ENCODE measurements at regions not wholly inside any gene's neighbourhood (a gene's known extent, or its start where the extent isn't known, plus 50 kb on each side); places are given as distances from the start of the nearest gene placed in this dataset.

GRCh38 chr4:185890196-185890595 is 78.2 kb upstream of the SORBS2 start:
- Histone ChIP-seq H2AFZ (ENCODE audit: low read depth, low read length) (no peak overlapping the region), H3K9me3 (ENCODE audit: insufficient read depth, low read length) (no peaks in the 10 kb centered on the region), H4K20me1 (ENCODE audit: insufficient read depth, low read length) (no peaks in the 10 kb centered on the region), H3K9ac (ENCODE audit: low read length) (no peak overlapping the region), H3K27me3 (ENCODE audit: low read depth, low read length) (no peaks in the 10 kb centered on the region), H3K79me2 (ENCODE audit: low read length) (no peaks in the 10 kb centered on the region), H3K4me2 (ENCODE audit: low read length) (no peak overlapping the region), H3K4me1 (ENCODE audit: low read length) (no peaks in the 10 kb centered on the region), H3K27ac (ENCODE audit: low read length) (no peak overlapping the region), H3K4me3 (ENCODE audit: low read length) (no peak overlapping the region), H3K36me3 (replicated peaks; ENCODE audit: low read depth, low read length) (no peaks in the 10 kb centered on the region)
- TF ChIP-seq EZH2phosphoT487 (IDR thresholded peaks at IDR 0.05; ENCODE audit: low read depth), result no peak
- TF ChIP-seq, protein P1, sequence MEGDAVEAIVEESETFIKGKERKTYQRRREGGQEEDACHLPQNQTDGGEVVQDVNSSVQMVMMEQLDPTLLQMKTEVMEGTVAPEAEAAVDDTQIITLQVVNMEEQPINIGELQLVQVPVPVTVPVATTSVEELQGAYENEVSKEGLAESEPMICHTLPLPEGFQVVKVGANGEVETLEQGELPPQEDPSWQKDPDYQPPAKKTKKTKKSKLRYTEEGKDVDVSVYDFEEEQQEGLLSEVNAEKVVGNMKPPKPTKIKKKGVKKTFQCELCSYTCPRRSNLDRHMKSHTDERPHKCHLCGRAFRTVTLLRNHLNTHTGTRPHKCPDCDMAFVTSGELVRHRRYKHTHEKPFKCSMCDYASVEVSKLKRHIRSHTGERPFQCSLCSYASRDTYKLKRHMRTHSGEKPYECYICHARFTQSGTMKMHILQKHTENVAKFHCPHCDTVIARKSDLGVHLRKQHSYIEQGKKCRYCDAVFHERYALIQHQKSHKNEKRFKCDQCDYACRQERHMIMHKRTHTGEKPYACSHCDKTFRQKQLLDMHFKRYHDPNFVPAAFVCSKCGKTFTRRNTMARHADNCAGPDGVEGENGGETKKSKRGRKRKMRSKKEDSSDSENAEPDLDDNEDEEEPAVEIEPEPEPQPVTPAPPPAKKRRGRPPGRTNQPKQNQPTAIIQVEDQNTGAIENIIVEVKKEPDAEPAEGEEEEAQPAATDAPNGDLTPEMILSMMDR (IDR thresholded peaks at IDR 0.05; ENCODE audit: low read depth, low read length), result no peak

DNA sequence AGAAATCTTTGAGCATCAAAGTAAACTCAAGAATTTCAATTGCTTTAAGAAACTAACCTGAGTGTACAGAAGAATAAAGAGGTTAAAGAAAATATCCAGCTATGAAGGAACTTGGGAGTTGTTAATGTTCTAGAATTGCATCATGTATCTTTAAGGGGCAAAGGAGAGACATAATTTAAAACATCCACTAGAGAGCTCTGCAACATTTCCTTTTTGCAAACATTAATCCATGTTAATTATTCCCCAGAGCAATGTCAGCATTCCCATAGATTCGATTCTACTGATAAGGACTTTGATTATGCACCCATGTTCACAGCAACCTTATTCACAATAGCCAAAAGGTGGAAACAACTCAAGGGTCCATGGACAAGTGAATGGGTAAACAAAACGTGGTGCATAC is 80.2 kb upstream of the SORBS2 start:
- Histone ChIP-seq H3K27me3 (ENCODE audit: low read depth, low read length) (no peaks in the 10 kb centered on the region), H3K27ac (ENCODE audit: low read length) (no peak overlapping the region), H4K20me1 (ENCODE audit: insufficient read depth, low read length) (no peaks in the 10 kb centered on the region), H3K79me2 (ENCODE audit: low read length) (no peaks in the 10 kb centered on the region), H3K9ac (ENCODE audit: low read length) (no peak overlapping the region), H3K4me1 (ENCODE audit: low read length) (no peaks in the 10 kb centered on the region), H2AFZ (ENCODE audit: low read depth, low read length) (no peak overlapping the region), H3K36me3 (replicated peaks; ENCODE audit: low read depth, low read length) (no peaks in the 10 kb centered on the region), H3K4me3 (ENCODE audit: low read length) (no peak overlapping the region), H3K9me3 (ENCODE audit: insufficient read depth, low read length) (no peaks in the 10 kb centered on the region), H3K4me2 (ENCODE audit: low read length) (no peak overlapping the region)
- TF ChIP-seq, protein P1 (IDR thresholded peaks at IDR 0.05; ENCODE audit: low read depth, low read length), result no peak
- TF ChIP-seq EZH2phosphoT487 (IDR thresholded peaks at IDR 0.05; ENCODE audit: low read depth), result no peak

GRCh38 chr4:185893500-185893899 is 81.5 kb upstream of the SORBS2 start:
- Histone ChIP-seq H3K36me3 (replicated peaks; ENCODE audit: low read depth, low read length) (no peaks in the 10 kb centered on the region), H3K4me2 (ENCODE audit: low read length) (no peak overlapping the region), H3K79me2 (ENCODE audit: low read length) (no peaks in the 10 kb centered on the region), H3K9ac (ENCODE audit: low read length) (no peak overlapping the region), H3K4me3 (ENCODE audit: low read length) (no peak overlapping the region), H3K27ac (ENCODE audit: low read length) (no peak overlapping the region), H2AFZ (ENCODE audit: low read depth, low read length) (no peak overlapping the region), H4K20me1 (ENCODE audit: insufficient read depth, low read length) (no peaks in the 10 kb centered on the region), H3K27me3 (ENCODE audit: low read depth, low read length) (no peaks in the 10 kb centered on the region), H3K4me1 (ENCODE audit: low read length) (no peaks in the 10 kb centered on the region), H3K9me3 (ENCODE audit: insufficient read depth, low read length) (no peaks in the 10 kb centered on the region)
- TF ChIP-seq, protein P1 (IDR thresholded peaks at IDR 0.05; ENCODE audit: low read depth, low read length), result no peak
- no peak for TF ChIP-seq EZH2phosphoT487 (IDR thresholded peaks at IDR 0.05; ENCODE audit: low read depth)

GRCh38 chr4:185894481-185894880 is 82.5 kb upstream of the SORBS2 start:
- no peak overlapping the region for H3K4me2 ChIP-seq (ENCODE audit: low read length)
- no peaks in the 10 kb centered on the region for H3K27me3 ChIP-seq (ENCODE audit: low read depth, low read length)
- H3K4me1 ChIP-seq (ENCODE audit: low read length), result no peaks in the 10 kb centered on the region
- H2AFZ ChIP-seq (ENCODE audit: low read depth, low read length), result no peak overlapping the region
- H3K36me3 ChIP-seq (replicated peaks; ENCODE audit: low read depth, low read length), result no peaks in the 10 kb centered on the region
- H3K4me3 ChIP-seq (ENCODE audit: low read length), result no peak overlapping the region
- no peaks in the 10 kb centered on the region for H4K20me1 ChIP-seq (ENCODE audit: insufficient read depth, low read length)
- H3K9ac ChIP-seq (ENCODE audit: low read length), result no peak overlapping the region
- no peak for TF ChIP-seq EZH2phosphoT487 (IDR thresholded peaks at IDR 0.05; ENCODE audit: low read depth)
- TF ChIP-seq, protein P1 (IDR thresholded peaks at IDR 0.05; ENCODE audit: low read depth, low read length), result no peak
- no peaks in the 10 kb centered on the region for H3K9me3 ChIP-seq (ENCODE audit: insufficient read depth, low read length)
- H3K27ac ChIP-seq (ENCODE audit: low read length), result no peak overlapping the region
- no peaks in the 10 kb centered on the region for H3K79me2 ChIP-seq (ENCODE audit: low read length)
